Astrocyte (in vitro differentiated cells and primary cell): ENCODE measurements at regions not wholly inside any gene's neighbourhood (a gene's known extent, or its start where the extent isn't known, plus 50 kb on each side); places are given as distances from the start of the nearest gene placed in this dataset.

Experiments used
- EZH2 ChIP-seq: IDR thresholded peaks from 2 replicates; pipeline ENCODE4 v1.6.1; 2012; ENCODE audit warnings: mild to moderate bottlenecking, low read length, inconsistent platforms; ENCODE audit not compliant: insufficient read depth
- TF ChIP-seq, protein P1 (sequence below): IDR thresholded peaks from 2 replicates; pipeline ENCODE4 v1.5.1; 2011; ENCODE audit warnings: low read depth, mild to moderate bottlenecking, inconsistent platforms, low read length, moderate library complexity; ENCODE audit not compliant: insufficient read depth

DNA sequence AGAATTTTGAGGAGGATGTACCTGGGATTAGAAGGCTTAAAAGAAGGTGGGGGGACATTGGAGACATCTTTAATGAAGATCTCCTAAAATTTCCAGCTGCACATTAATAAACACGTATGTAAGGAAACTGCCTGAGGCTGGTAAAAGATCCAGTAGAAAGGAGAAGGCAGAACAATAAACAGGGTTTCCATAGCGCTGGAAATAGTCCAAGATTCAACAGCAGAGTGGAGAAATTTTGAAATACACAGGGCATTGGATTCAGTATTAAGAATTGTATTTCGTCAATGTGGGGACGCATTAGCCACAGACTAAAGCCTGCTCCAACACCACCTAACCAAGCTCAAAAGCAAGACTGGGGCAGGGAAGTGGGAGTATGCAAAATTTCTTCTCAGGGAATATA lies 606.9 kb upstream of the NRXN1 start:
- TF ChIP-seq, protein P1, sequence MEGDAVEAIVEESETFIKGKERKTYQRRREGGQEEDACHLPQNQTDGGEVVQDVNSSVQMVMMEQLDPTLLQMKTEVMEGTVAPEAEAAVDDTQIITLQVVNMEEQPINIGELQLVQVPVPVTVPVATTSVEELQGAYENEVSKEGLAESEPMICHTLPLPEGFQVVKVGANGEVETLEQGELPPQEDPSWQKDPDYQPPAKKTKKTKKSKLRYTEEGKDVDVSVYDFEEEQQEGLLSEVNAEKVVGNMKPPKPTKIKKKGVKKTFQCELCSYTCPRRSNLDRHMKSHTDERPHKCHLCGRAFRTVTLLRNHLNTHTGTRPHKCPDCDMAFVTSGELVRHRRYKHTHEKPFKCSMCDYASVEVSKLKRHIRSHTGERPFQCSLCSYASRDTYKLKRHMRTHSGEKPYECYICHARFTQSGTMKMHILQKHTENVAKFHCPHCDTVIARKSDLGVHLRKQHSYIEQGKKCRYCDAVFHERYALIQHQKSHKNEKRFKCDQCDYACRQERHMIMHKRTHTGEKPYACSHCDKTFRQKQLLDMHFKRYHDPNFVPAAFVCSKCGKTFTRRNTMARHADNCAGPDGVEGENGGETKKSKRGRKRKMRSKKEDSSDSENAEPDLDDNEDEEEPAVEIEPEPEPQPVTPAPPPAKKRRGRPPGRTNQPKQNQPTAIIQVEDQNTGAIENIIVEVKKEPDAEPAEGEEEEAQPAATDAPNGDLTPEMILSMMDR, result no peak
- TF ChIP-seq EZH2, result no peak
